HT-29 (cell line): ENCODE measurements at regions not wholly inside any gene's neighbourhood (a gene's known extent, or its start where the extent isn't known, plus 50 kb on each side); places are given as distances from the start of the nearest gene placed in this dataset.

Source experiments
- DNase-seq: peaks from one replicate; pipeline ENCODE4 v3.0.0-alpha.2; 2015; ENCODE audit warnings: low spot score

DNA sequence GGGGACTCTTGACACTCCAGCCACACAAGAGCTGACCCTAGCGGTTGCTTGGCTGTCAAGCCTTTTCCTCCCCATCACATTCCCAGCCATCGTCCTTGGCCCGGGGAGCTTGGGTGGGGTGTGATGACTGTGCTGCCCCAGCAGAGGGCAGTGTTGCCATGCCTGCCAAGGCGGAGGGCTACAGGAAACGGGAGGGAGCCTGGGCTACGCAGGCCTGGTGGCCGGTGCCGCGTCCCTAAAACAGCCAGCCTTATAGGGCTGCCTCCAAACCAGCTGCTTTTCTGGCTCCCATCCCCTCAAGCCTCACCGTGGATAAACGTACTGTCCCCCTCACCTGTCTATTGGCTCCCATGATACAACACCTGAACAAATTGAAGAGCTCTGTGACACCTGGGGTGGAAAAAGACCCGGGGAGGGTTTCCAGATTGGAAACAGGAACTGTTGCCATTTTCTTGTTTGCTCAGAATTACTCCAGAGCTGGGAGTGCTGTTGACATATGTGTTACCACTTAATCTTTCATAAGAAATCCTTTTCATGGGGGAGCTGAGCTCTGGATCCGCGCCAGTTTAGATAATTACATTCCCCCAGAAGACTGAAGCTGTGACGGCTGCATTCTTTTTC lies 72.8 kb upstream of the ASTN2 start:
- peak; percentile 73 for DNase-seq

DNA sequence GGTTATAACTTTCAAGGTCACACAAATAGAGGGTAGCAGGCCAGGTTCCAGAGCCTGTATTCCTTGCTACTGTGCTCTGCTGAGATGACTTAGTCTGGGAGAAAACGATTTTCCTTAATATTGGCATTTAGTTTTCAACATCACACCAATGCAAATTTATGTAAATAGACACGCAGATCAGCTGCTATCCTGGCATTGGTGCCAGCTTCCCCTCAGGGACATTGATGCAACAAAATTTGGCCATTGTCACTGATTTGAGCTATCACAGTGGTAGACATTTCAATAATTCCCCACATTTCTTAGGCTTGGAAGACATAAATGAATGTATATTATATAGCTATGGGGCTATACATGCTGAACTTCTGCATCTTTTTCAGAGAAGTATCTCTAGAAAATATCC lies 71.6 kb upstream of the ASTN2 start:
- DNase-seq = no peak

DNA sequence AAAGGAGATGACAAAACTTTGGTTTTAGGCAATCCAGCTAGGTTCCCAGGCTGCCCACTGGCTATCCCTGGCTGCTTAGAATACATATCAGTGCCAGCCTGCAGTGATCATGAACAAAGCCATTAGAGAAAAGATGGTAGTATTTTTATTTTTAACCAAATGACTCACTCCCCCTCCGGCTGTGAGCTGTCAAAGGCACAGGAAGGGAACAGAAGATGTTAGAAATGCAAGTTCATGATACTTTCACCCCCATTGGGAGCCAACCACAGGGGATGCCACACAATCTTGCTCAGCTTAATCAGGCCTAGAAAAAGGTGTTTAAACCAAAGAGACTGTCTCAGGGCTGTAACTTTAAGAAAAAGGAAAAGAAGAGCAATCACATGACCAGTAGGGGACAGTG lies 70.3 kb upstream of the ASTN2 start:
- DNase-seq = no peak

DNA sequence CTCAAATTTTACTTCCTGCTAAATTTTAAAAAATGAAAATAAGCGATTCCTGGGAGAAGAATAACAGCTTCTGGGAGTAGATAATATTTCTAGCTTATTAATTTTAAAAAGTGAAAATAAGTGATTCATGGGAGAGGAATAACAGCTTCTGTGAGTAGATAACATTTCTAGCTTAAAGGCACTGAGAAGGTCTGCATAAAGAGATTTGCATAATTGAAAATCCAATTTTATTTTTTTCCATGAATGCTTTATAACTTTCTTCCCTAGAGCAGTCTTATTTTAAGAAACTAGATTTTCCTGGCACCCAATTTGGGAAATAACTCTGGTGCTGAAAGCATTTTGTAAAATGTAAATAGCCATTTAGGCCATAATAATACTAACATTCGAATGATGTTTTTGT lies 65.9 kb upstream of the ASTN2 start:
- no peak for DNase-seq

DNA sequence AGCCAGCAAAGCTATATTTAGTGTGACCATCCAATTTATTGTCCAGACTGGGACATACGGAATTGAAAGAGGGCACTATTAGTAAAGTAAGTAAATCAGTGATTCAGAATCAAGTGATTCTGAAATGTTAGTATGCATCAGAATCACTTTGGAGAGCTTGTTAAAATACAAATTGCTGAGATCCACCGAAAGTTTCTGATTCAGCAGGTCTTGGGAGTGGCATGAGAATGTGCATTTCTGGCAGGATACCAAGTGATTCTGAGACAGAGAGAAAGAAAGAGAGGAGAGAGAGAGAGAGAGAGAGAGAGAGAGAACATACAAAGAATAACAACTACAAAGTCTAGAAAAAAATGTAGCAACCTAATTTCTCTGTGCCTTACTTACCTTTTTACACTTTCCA lies 65.4 kb upstream of the ASTN2 start:
- DNase-seq = no peak

DNA sequence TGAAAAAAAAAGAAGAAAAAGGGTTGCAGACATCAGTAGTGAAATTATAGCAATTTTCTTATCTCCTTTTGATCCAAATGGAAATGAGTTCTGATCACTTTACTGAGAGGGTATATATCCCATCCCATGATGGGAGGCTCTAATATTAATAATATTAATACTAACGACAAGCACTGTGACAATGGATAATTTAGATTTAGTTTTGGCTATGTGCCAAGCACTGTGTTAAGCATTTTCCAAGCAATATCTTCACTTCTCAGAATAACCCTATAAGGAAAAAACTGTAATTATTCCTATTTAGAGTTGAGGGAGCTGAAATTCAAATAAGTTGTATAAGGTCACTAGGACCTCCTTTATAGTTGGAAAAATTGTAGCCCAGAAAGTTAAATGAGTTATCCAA lies 58.4 kb upstream of the ASTN2 start:
- no peak for DNase-seq

DNA sequence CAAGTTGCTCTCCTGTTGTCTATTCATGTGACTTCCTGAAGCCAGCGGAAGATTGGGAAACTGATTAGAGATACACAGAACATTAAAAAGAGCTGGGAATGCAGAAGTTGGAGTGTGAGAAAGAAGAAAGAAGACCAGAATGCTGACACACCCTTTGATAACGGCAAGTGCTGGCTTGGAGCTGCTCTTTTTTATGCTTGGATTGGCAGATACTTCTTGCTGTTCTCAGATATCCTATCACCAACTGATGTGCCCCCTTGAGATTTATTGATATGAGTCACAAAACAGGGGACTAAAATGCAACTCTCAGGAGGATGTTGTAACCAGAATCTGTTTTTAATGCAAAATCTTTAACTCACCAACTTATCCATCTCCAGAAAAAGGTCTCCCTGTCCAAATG lies 56.0 kb upstream of the ASTN2 start:
- DNase-seq = no peak

DNA sequence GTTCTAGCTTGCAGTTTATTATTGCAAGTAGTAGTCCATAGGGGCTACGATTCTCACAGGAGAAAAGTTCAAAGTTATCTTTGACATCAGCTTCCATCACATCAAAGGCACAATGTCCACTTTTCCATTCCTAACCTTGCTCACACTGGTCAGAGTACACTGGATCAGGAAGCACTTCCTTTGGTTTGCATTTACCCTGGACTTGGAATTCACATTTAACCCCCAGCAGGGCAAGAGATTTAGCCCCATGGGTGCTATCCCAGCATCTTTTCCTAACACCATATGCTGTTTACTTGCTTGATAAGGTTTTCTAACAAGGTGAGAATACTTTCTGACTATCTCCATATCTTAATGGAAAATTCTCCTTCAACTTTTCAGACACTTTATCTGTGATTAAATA lies 55.6 kb upstream of the ASTN2 start:
- DNase-seq = no peak

DNA sequence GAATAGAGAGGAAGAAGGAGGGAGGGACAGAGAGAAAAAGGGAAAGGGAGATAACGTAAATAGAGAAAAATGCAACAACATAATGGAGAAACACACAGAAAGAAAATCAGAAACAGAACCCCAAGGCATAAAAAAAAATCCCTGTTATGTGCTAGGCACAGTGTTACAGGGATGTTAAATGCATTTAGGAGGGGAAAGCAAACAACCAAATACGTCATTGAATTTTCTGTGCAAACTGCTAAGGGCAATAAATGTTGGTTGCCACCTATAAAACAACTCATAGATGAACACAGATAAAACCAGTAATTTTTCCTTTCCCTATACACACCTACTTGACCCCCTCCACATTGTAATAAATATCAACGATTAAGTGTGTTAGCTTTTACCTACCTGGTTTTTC lies 51.3 kb upstream of the ASTN2 start:
- no peak for DNase-seq

DNA sequence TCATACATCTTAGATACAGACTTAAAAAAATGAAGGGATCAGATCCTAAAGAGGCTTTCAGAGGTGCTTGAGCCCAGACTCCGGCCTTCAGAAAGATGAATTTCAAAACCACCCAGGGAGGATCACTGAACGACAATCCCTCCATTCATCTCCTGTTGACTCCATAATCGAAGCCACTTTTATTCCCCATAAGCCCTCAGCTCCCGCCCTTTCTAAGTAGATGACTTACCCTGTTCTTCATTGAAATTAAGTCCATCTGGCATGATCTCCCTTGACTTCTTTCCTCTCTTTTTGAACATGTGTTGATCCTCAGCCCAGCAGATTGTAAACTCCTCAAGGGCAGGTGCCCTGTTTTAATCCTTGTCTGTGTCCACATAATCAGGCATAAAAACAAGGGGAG lies 50.8 kb upstream of the ASTN2 start:
- no peak for DNase-seq

DNA sequence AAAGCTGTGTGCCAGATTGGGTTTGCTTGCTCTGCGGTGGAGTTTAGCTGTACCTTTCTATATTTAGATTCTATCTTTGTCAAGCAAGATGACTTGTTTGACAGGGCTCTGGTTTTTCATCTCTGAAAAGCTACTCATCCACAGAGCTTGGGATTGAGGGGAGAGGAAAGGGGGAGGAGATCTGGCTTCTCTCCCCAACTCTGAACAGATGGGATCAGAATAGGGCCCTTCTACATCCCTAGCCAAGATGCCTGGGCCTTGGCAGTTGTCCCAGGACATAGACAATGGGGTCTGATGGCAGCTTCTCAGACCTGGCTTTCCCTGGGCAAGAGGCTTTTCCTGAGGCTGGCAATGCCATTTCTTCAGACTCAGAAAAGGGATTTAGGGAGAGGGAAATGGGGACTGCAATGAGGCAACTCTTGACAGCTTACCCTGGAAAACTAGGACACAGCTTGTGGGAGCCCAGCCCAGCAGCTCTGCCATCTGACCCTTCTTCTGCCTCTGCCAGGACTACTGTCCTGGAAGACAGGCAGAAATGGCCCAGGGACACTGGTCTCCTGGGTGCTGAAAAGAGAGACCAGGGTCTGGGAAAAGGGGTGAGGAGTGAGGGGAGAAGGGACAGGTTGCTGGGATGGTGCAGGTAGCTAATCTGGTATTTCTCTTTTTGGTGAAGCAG lies 50.2 kb upstream of the ASTN2 start:
- no peak for DNase-seq
